Liver (tissue), 7 donors: ENCODE measurements at regions not wholly inside any gene's neighbourhood (a gene's known extent, or its start where the extent isn't known, plus 50 kb on each side); places are given as distances from the start of the nearest gene placed in this dataset.

Experiments
- DNase-seq: peaks from one replicate; pipeline ENCODE4 v3.0.0-alpha.2; 2017; ENCODE audit warnings: low spot score
- H3K27ac ChIP-seq, 2 donors: one replicate each; pipeline ENCODE4 v1.7.0; 2013; ENCODE audit warnings: inconsistent platforms in 2 of 2, low read length in 2 of 2, control low read depth in 1 of 2, low read depth in 1 of 2, mild to moderate bottlenecking in 1 of 2
- H3K27me3 ChIP-seq, 4 donors: one replicate each; pipeline versions ENCODE4 v1.6.1 to v1.7.0; 2013; ENCODE audit warnings: low read length in 3 of 4, inconsistent platforms in 1 of 4, mild to moderate bottlenecking in 1 of 4, moderate library complexity in 1 of 4; ENCODE audit not compliant: control insufficient read depth in 4 of 4, insufficient read depth in 4 of 4
- H3K36me3 ChIP-seq, 4 donors: one replicate each; pipeline versions ENCODE4 v1.6.1 to v1.7.0; 2013; ENCODE audit warnings: low read length in 3 of 4, mild to moderate bottlenecking in 3 of 4, low read depth in 1 of 4, moderate library complexity in 1 of 4; ENCODE audit not compliant: control insufficient read depth in 4 of 4, insufficient read depth in 3 of 4
- H3K4me1 ChIP-seq, 4 donors: one replicate each; pipeline versions ENCODE4 v1.6.1 to v1.7.0; 2013; ENCODE audit warnings: low read length in 3 of 4, mild to moderate bottlenecking in 3 of 4, moderate library complexity in 1 of 4; ENCODE audit not compliant: control insufficient read depth in 4 of 4, insufficient read depth in 4 of 4
- H3K4me3 ChIP-seq, 3 donors: one replicate each; pipeline versions ENCODE4 v1.6.1 to v1.7.0; 2013; ENCODE audit warnings: low read length in 3 of 3, control low read depth in 1 of 3, low read depth in 1 of 3, mild to moderate bottlenecking in 1 of 3
- H3K9ac ChIP-seq, 2 donors: one replicate each; pipeline ENCODE4 v1.7.0; 2013; ENCODE audit warnings: low read length in 2 of 2, mild to moderate bottlenecking in 2 of 2, moderate library complexity in 2 of 2, control low read depth in 1 of 2, low read depth in 1 of 2
- H3K9me3 ChIP-seq, 4 donors: one replicate each; pipeline versions ENCODE4 v1.6.1 to v1.7.0; 2013; ENCODE audit warnings: low read length in 3 of 4; ENCODE audit not compliant: control insufficient read depth in 4 of 4
- EGR1 ChIP-seq, 2 donors: IDR thresholded peaks; 2 replicates each; pipeline ENCODE4 v1.6.1; 2016 to 2018; ENCODE audit warnings: antibody characterized with exemption in 2 of 2, low read depth in 2 of 2
- FOXA1 ChIP-seq: IDR thresholded peaks from 2 replicates; pipeline ENCODE4 v1.6.1; 2016; ENCODE audit warnings: antibody characterized with exemption
- FOXA2 ChIP-seq: IDR thresholded peaks from 2 replicates; pipeline ENCODE4 v1.6.1; 2016; ENCODE audit warnings: antibody characterized with exemption
- HNF4A ChIP-seq, 2 donors: conservative IDR thresholded peaks; 2 replicates each; pipeline ENCODE4 v1.6.1; 2016; ENCODE audit warnings: antibody characterized with exemption in 2 of 2, mild to moderate bottlenecking in 2 of 2
- HNF4G ChIP-seq: IDR thresholded peaks from 2 replicates; pipeline ENCODE4 v1.6.1; 2016; ENCODE audit warnings: antibody characterized with exemption
- JUND ChIP-seq, 2 donors: IDR thresholded peaks; 2 replicates each; pipeline ENCODE4 v1.6.1; 2016; ENCODE audit warnings: antibody characterized with exemption in 2 of 2
- MAX ChIP-seq: IDR thresholded peaks from 2 replicates; pipeline ENCODE4 v1.6.1; 2016; ENCODE audit warnings: antibody characterized with exemption
- NR2F2 ChIP-seq: IDR thresholded peaks from 2 replicates; pipeline ENCODE4 v1.6.1; 2016; ENCODE audit warnings: antibody characterized with exemption
- RXRA ChIP-seq, 2 donors: IDR thresholded peaks; 2 replicates each; pipeline ENCODE4 v1.6.1; 2017 to 2018; ENCODE audit warnings: antibody characterized with exemption in 2 of 2, mild to moderate bottlenecking in 1 of 2
- SP1 ChIP-seq: IDR thresholded peaks from 2 replicates; pipeline ENCODE4 v1.6.1; 2018; ENCODE audit warnings: antibody characterized with exemption, mild to moderate bottlenecking
- YY1 ChIP-seq: IDR thresholded peaks from 2 replicates; pipeline ENCODE4 v1.6.1; 2016; ENCODE audit warnings: antibody characterized with exemption, mild to moderate bottlenecking
- WGBS: extraction: QIAGEN DNeasy Blood & Tissue Kit; methylation state at CpG from one replicate; pipeline ENCODE4 v1.1.7; 2013; 5-methylcytosine and 5-hydroxymethylcytosine counted together
- TF ChIP-seq, protein P1 (sequence below): IDR thresholded peaks from 2 replicates; pipeline ENCODE4 v1.6.1; 2016; ENCODE audit warnings: antibody characterized with exemption
- TF ChIP-seq, protein P2 (sequence below): IDR thresholded peaks from 2 replicates; pipeline ENCODE4 v1.6.1; 2016; ENCODE audit warnings: antibody characterized with exemption, mild to moderate bottlenecking
- donor health status: healthy.
- donor health status: healthy.
- donor health status: healthy.
- donor health status: healthy.

GRCh38 chr16:74049027-74049426, 247.6 kb upstream of the PSMD7 start:
- H3K9ac ChIP-seq: no peak overlapping the region
- no peak for DNase-seq
- no peaks in the 10 kb centered on the region for H3K9me3 ChIP-seq
- H3K36me3 ChIP-seq: no peaks in the 10 kb centered on the region
- peaks cover 0 to 3% (median 0%) of the 10 kb centered on the region in 4 donors for H3K27me3 ChIP-seq
- no peak overlapping the region for H3K4me3 ChIP-seq
- H3K4me1 ChIP-seq: no peaks in the 10 kb centered on the region
- TF ChIP-seq, protein P1, sequence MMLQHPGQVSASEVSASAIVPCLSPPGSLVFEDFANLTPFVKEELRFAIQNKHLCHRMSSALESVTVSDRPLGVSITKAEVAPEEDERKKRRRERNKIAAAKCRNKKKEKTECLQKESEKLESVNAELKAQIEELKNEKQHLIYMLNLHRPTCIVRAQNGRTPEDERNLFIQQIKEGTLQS: no peak
- no peak for TF ChIP-seq YY1
- TF ChIP-seq, protein P2, sequence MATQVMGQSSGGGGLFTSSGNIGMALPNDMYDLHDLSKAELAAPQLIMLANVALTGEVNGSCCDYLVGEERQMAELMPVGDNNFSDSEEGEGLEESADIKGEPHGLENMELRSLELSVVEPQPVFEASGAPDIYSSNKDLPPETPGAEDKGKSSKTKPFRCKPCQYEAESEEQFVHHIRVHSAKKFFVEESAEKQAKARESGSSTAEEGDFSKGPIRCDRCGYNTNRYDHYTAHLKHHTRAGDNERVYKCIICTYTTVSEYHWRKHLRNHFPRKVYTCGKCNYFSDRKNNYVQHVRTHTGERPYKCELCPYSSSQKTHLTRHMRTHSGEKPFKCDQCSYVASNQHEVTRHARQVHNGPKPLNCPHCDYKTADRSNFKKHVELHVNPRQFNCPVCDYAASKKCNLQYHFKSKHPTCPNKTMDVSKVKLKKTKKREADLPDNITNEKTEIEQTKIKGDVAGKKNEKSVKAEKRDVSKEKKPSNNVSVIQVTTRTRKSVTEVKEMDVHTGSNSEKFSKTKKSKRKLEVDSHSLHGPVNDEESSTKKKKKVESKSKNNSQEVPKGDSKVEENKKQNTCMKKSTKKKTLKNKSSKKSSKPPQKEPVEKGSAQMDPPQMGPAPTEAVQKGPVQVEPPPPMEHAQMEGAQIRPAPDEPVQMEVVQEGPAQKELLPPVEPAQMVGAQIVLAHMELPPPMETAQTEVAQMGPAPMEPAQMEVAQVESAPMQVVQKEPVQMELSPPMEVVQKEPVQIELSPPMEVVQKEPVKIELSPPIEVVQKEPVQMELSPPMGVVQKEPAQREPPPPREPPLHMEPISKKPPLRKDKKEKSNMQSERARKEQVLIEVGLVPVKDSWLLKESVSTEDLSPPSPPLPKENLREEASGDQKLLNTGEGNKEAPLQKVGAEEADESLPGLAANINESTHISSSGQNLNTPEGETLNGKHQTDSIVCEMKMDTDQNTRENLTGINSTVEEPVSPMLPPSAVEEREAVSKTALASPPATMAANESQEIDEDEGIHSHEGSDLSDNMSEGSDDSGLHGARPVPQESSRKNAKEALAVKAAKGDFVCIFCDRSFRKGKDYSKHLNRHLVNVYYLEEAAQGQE: no peak
- TF ChIP-seq FOXA2: no peak
- 63% methylated on average over 4 of the region's 4 CpGs for WGBS
- no peak overlapping the region for H3K27ac ChIP-seq

DNA sequence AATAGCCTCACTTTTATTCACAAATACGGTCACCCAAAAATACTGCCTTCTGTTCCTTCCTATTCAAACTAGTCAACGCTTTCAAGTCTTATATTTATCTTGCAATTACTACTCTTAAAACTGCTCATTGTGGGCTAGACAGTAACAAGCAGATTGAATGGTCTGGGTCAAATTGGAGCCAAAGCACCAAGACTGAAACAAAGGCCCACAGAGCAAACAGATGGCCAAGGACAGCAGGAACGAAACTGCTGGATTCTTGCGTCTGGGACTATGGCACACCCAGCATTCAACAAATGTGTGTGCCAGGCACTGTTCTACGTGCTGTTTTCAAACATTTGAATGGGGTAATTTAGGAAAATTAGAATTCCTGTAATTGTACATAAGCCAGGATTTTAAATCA, 250.1 kb upstream of the PSMD7 start:
- Histone ChIP-seq H3K27ac (no peak overlapping the region), H3K9ac (no peak overlapping the region), H3K4me3 (no peak overlapping the region), H3K27me3 (no peaks in the 10 kb centered on the region), H3K9me3 (no peaks in the 10 kb centered on the region), H3K36me3 (no peaks in the 10 kb centered on the region), H3K4me1 (no peaks in the 10 kb centered on the region)
- DNase-seq: no peak
- 79% methylated on average over 5 of the region's 5 CpGs for WGBS
- TF ChIP-seq HNF4G (no peak), YY1 (no peak), FOXA1 (no peak)

GRCh38 chr16:74045513-74045912, 251.1 kb upstream of the PSMD7 start:
- Histone ChIP-seq H3K9ac (no peak overlapping the region), H3K9me3 (no peaks in the 10 kb centered on the region), H3K4me1 (no peaks in the 10 kb centered on the region), H3K4me3 (no peak overlapping the region), H3K36me3 (no peaks in the 10 kb centered on the region), H3K27me3 (no peaks in the 10 kb centered on the region), H3K27ac (no peak overlapping the region)
- 87% methylated on average over 3 of the region's 3 CpGs for WGBS
- TF ChIP-seq YY1 (no peak), MAX (no peak), RXRA (IDR thresholded peaks at IDR 0.05) (no peak), EGR1 (IDR thresholded peaks at IDR 0.05; ENCODE audit: low read depth in 2 of 2) (no peak), NR2F2 (no peak), HNF4A (conservative IDR thresholded peaks at IDR 0.05) (no peak), JUND (IDR thresholded peaks at IDR 0.05) (no peak), FOXA1 (no peak), SP1 (no peak)
- TF ChIP-seq, protein P1: no peak
- no peak for DNase-seq
